GM21360 (cell line): ENCODE measurements at regions not wholly inside any gene's neighbourhood (a gene's known extent, or its start where the extent isn't known, plus 50 kb on each side); places are given as distances from the start of the nearest gene placed in this dataset.
"Not testable (repeated sequence)": the region's sequence is repeated elsewhere in the genome, so short reads cannot be mapped to it uniquely, and the experiment has no call there.

Source experiments
- ATAC-seq: cut with Tn5 transposase; IDR thresholded peaks from one replicate; pipeline ENCODE4 v1.9.1; 2021; ENCODE audit warnings: mild to moderate bottlenecking, moderate library complexity; ENCODE audit not compliant: unreplicated experiment

GRCh38 chr6:166705069-166705468 lies 78.0 kb upstream of the RPS6KA2 start:
- no peak for ATAC-seq

GRCh38 chr6:166704171-166704570 lies 77.1 kb upstream of the RPS6KA2 start:
- ATAC-seq = no peak

GRCh38 chr6:166703149-166703710 lies 76.2 kb upstream of the RPS6KA2 start:
- ATAC-seq = no peak

GRCh38 chr6:166701424-166701823 lies 74.4 kb upstream of the RPS6KA2 start:
- ATAC-seq = not testable (repeated sequence)

- not testable (repeated sequence) for ATAC-seq
These were observed 73.8 kb upstream of the RPS6KA2 start for GRCh38 chr6:166700871-166701270.

- no peak for ATAC-seq
These were observed 70.1 kb upstream of the RPS6KA2 start for GRCh38 chr6:166697113-166697512.

- no peak for ATAC-seq
These were observed 66.8 kb upstream of the RPS6KA2 start for GRCh38 chr6:166693880-166694279.

GRCh38 chr6:166692723-166693302 lies 65.8 kb upstream of the RPS6KA2 start:
- no peak for ATAC-seq

- ATAC-seq = no peak
These were observed 64.7 kb upstream of the RPS6KA2 start for GRCh38 chr6:166691746-166692145.

- ATAC-seq = no peak
These were observed 64.1 kb upstream of the RPS6KA2 start for GRCh38 chr6:166691199-166691598.

- no peak for ATAC-seq
These were observed 62.6 kb upstream of the RPS6KA2 start for GRCh38 chr6:166689687-166690086.

GRCh38 chr6:166688901-166689300 lies 61.9 kb upstream of the RPS6KA2 start:
- no peak for ATAC-seq

- no peak for ATAC-seq
These were observed 60.8 kb upstream of the RPS6KA2 start for GRCh38 chr6:166687879-166688205.

GRCh38 chr6:166687070-166687878 lies 60.2 kb upstream of the RPS6KA2 start:
- no peak for ATAC-seq

- ATAC-seq = no peak
These were observed 59.3 kb upstream of the RPS6KA2 start for GRCh38 chr6:166686317-166686716.

- ATAC-seq = no peak
These were observed 57.8 kb upstream of the RPS6KA2 start for GRCh38 chr6:166684866-166685265.

GRCh38 chr6:166684170-166684569 lies 57.1 kb upstream of the RPS6KA2 start:
- ATAC-seq = no peak

GRCh38 chr6:166683477-166683876 lies 56.4 kb upstream of the RPS6KA2 start:
- no peak for ATAC-seq

GRCh38 chr6:166679566-166679965 lies 52.5 kb upstream of the RPS6KA2 start:
- no peak for ATAC-seq

- ATAC-seq = no peak
These were observed 51.4 kb upstream of the RPS6KA2 start for GRCh38 chr6:166678426-166678825.

- no peak for ATAC-seq
These were observed 50.9 kb upstream of the RPS6KA2 start for GRCh38 chr6:166677941-166678340.
